ENCODE measurements at regions not wholly inside any gene's neighbourhood (a gene's known extent, or its start where the extent isn't known, plus 50 kb on each side); places are given as distances from the start of the nearest gene placed in this dataset.

GRCh38 chr4:4606321-4606720, 64.5 kb upstream of the STX18 start:
- Histone ChIP-seq H3K27ac (ENCODE audit: low read depth in 2 of 2, low read length in 2 of 2) (no peak overlapping the region), H3K4me3 (ENCODE audit: low read length in 3 of 3) (no peak overlapping the region), H3K4me1 (ENCODE audit: control insufficient read depth in 2 of 3, insufficient read depth in 2 of 3, low read depth in 1 of 3, low read length in 3 of 3) (no peaks in the 10 kb centered on the region), H3K27me3 (ENCODE audit: control insufficient read depth, insufficient read depth, low read length) (no peaks in the 10 kb centered on the region), H3K9ac (ENCODE audit: low read length in 3 of 3) (no peak overlapping the region), H3K9me3 (ENCODE audit: control insufficient read depth in 2 of 3, insufficient read depth in 1 of 3, low read length in 3 of 3) (no peaks in the 10 kb centered on the region), H3K36me3 (ENCODE audit: control insufficient read depth in 2 of 3, insufficient read depth in 3 of 3, low read length in 3 of 3) (no peaks in the 10 kb centered on the region)
- intact Hi-C loops (cut with DNase I), result no loop called here
- no peak for TF ChIP-seq CTCF (IDR thresholded peaks at IDR 0.05; ENCODE audit: borderline replicate concordance, extremely low read depth, insufficient read depth)
- no peak for FAIRE-seq
- DNase-seq, result no peak

GRCh38 chr4:4605849-4606248, 64.0 kb upstream of the STX18 start:
- intact Hi-C loops (cut with DNase I), result no loop called here
- Histone ChIP-seq H3K4me3 (ENCODE audit: low read length in 3 of 3) (no peak overlapping the region), H3K36me3 (ENCODE audit: control insufficient read depth in 2 of 3, insufficient read depth in 3 of 3, low read length in 3 of 3) (no peaks in the 10 kb centered on the region), H3K4me1 (ENCODE audit: control insufficient read depth in 2 of 3, insufficient read depth in 2 of 3, low read depth in 1 of 3, low read length in 3 of 3) (no peaks in the 10 kb centered on the region), H3K27me3 (ENCODE audit: control insufficient read depth, insufficient read depth, low read length) (no peaks in the 10 kb centered on the region), H3K9ac (ENCODE audit: low read length in 3 of 3) (no peak overlapping the region), H3K27ac (ENCODE audit: low read depth in 2 of 2, low read length in 2 of 2) (no peak overlapping the region), H3K9me3 (ENCODE audit: control insufficient read depth in 2 of 3, insufficient read depth in 1 of 3, low read length in 3 of 3) (no peaks in the 10 kb centered on the region)
- FAIRE-seq (no peak), DNase-seq (no peak)
- no peak for TF ChIP-seq CTCF (IDR thresholded peaks at IDR 0.05; ENCODE audit: borderline replicate concordance, extremely low read depth, insufficient read depth)

GRCh38 chr4:4603592-4603991, 61.7 kb upstream of the STX18 start:
- intact Hi-C loops (cut with DNase I), result no loop called here
- H3K9me3 ChIP-seq (ENCODE audit: control insufficient read depth in 2 of 3, insufficient read depth in 1 of 3, low read length in 3 of 3), result no peaks in the 10 kb centered on the region
- no peaks in the 10 kb centered on the region for H3K27me3 ChIP-seq (ENCODE audit: control insufficient read depth, insufficient read depth, low read length)
- no peak for TF ChIP-seq CTCF (IDR thresholded peaks at IDR 0.05; ENCODE audit: borderline replicate concordance, extremely low read depth, insufficient read depth)
- H3K4me1 ChIP-seq (ENCODE audit: control insufficient read depth in 2 of 3, insufficient read depth in 2 of 3, low read depth in 1 of 3, low read length in 3 of 3), result no peaks in the 10 kb centered on the region
- no peak overlapping the region for H3K4me3 ChIP-seq (ENCODE audit: low read length in 3 of 3)
- no peak overlapping the region for H3K9ac ChIP-seq (ENCODE audit: low read length in 3 of 3)
- DNase-seq (no peak), FAIRE-seq (no peak)
- no peaks in the 10 kb centered on the region for H3K36me3 ChIP-seq (ENCODE audit: control insufficient read depth in 2 of 3, insufficient read depth in 3 of 3, low read length in 3 of 3)
- no peak overlapping the region for H3K27ac ChIP-seq (ENCODE audit: low read depth in 2 of 2, low read length in 2 of 2)

GRCh38 chr4:4603067-4603466, 61.2 kb upstream of the STX18 start:
- Histone ChIP-seq H3K4me1 (ENCODE audit: control insufficient read depth in 2 of 3, insufficient read depth in 2 of 3, low read depth in 1 of 3, low read length in 3 of 3) (no peaks in the 10 kb centered on the region), H3K4me3 (ENCODE audit: low read length in 3 of 3) (no peak overlapping the region), H3K27me3 (ENCODE audit: control insufficient read depth, insufficient read depth, low read length) (no peaks in the 10 kb centered on the region), H3K27ac (ENCODE audit: low read depth in 2 of 2, low read length in 2 of 2) (no peak overlapping the region), H3K36me3 (ENCODE audit: control insufficient read depth in 2 of 3, insufficient read depth in 3 of 3, low read length in 3 of 3) (no peaks in the 10 kb centered on the region), H3K9ac (ENCODE audit: low read length in 3 of 3) (no peak overlapping the region), H3K9me3 (ENCODE audit: control insufficient read depth in 2 of 3, insufficient read depth in 1 of 3, low read length in 3 of 3) (no peaks in the 10 kb centered on the region)
- FAIRE-seq, result no peak
- no peak for DNase-seq
- intact Hi-C loops (cut with DNase I), result no loop called here
- no peak for TF ChIP-seq CTCF (IDR thresholded peaks at IDR 0.05; ENCODE audit: borderline replicate concordance, extremely low read depth, insufficient read depth)
